ENCODE measurements at regions not wholly inside any gene's neighbourhood (a gene's known extent, or its start where the extent isn't known, plus 50 kb on each side); places are given as distances from the start of the nearest gene placed in this dataset.

GRCh38 chrX:155679715-155680114 lies 67.0 kb upstream of the TMLHE start:
- H3K36me3 ChIP-seq (ENCODE audit: control insufficient read depth, insufficient read depth, low read length), result no peaks in the 10 kb centered on the region
- ChIA-PET POLR2A (no interaction called here), CTCF (no interaction called here)
- no peak overlapping the region for H3K4me3 ChIP-seq (ENCODE audit: low read depth, low read length)
- TF ChIP-seq CTCF (IDR thresholded peaks at IDR 0.05; ENCODE audit: insufficient read depth, low read depth, low read length), result no peak
- DNase-seq (ENCODE audit: low read depth), result no peak
- no peaks in the 10 kb centered on the region for H3K27me3 ChIP-seq (ENCODE audit: control insufficient read depth, insufficient read depth, low read length)

GRCh38 chrX:155673338-155673737 lies 60.6 kb upstream of the TMLHE start:
- no peak for TF ChIP-seq CTCF (IDR thresholded peaks at IDR 0.05; ENCODE audit: insufficient read depth, low read depth, low read length)
- DNase-seq (ENCODE audit: low read depth), result no peak
- ChIA-PET CTCF (no interaction called here), POLR2A (no interaction called here)
- no peak overlapping the region for H3K4me3 ChIP-seq (ENCODE audit: low read depth, low read length)
- no peaks in the 10 kb centered on the region for H3K27me3 ChIP-seq (ENCODE audit: control insufficient read depth, insufficient read depth, low read length)
- H3K36me3 ChIP-seq (ENCODE audit: control insufficient read depth, insufficient read depth, low read length), result no peaks in the 10 kb centered on the region

DNA sequence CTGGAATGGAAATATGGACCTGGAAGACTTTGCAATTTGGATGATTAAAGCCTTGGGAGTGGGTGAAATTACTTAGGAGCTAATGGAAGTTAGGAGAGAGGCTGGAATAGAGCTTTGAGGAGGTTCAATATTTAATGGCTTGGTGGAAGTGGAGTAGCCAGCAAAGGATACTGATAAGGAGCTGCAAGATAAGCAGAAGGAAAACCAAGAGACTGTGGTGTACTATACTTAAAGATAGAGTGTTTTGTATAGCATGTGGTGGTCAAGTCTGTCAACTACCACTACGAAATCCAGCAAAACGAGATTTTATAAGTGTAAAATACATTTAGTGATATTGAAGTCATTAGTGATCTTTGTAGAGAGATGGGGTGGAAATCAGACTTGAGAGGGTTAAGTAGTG lies 54.0 kb upstream of the TMLHE start:
- no peaks in the 10 kb centered on the region for H3K27me3 ChIP-seq (ENCODE audit: control insufficient read depth, insufficient read depth, low read length)
- no peak for DNase-seq (ENCODE audit: low read depth)
- CTCF ChIA-PET, result no interaction called here
- no peak overlapping the region for H3K4me3 ChIP-seq (ENCODE audit: low read depth, low read length)
- POLR2A ChIA-PET, result no interaction called here
- TF ChIP-seq CTCF (IDR thresholded peaks at IDR 0.05; ENCODE audit: insufficient read depth, low read depth, low read length), result no peak
- no peaks in the 10 kb centered on the region for H3K36me3 ChIP-seq (ENCODE audit: control insufficient read depth, insufficient read depth, low read length)

All from BJ (cell line).